PC-9 (cell line): ENCODE measurements at regions not wholly inside any gene's neighbourhood (a gene's known extent, or its start where the extent isn't known, plus 50 kb on each side); places are given as distances from the start of the nearest gene placed in this dataset.

Experiments
- BruUV-seq: library from RNA; stranded (reverse); fragments of 400-500 nt; replicated peaks from 2 replicates; lab custom pipeline; 2021; lab: Mats Ljungman, UMichigan
- CTCF ChIA-PET: fragments of 300-600 bp; sonication (Branson Sonifier 250); formaldehyde crosslinking; loops from one replicate; lab custom pipeline; 2022; ENCODE audit warnings: antibody characterized with exemption; lab: Charles Lee
- POLR2A ChIA-PET: fragments of 300-600 bp; sonication (Branson Sonifier 250); formaldehyde crosslinking; loops from one replicate; lab custom pipeline; 2022; ENCODE audit warnings: antibody characterized with exemption; ENCODE audit not compliant: unreplicated experiment; lab: Charles Lee
- DNase-seq, 2 experiments: peaks; one replicate each; pipeline versions ENCODE4 v3.0.0 to v3.0.0-alpha.2; 2015 to 2022; ENCODE audit warnings: mixed read lengths in 1 of 2
- H2AFZ ChIP-seq: fragments of 200-600 bp; sonication (generic); 2 replicates; pipeline ENCODE4 v1.8.1; 2017; ENCODE audit warnings: antibody characterized with exemption
- H3F3A ChIP-seq: fragments of 200-600 bp; sonication (generic); 2 replicates; pipeline ENCODE4 v1.8.1; 2017; ENCODE audit warnings: antibody characterized with exemption, mild to moderate bottlenecking, low read depth; ENCODE audit not compliant: insufficient read depth
- H3K27ac ChIP-seq: fragments of 200-600 bp; sonication (generic); 2 replicates; pipeline ENCODE4 v1.6.1; 2016; ENCODE audit warnings: mixed run types
- H3K27me3 ChIP-seq: fragments of 200-600 bp; sonication (generic); 2 replicates; pipeline ENCODE4 v1.6.1; 2016; ENCODE audit warnings: low read depth, mixed run types; ENCODE audit not compliant: insufficient read depth
- H3K36me3 ChIP-seq: fragments of 200-600 bp; sonication (generic); 2 replicates; pipeline ENCODE4 v1.6.1; 2016; ENCODE audit warnings: low read depth, mixed run types
- H3K4me1 ChIP-seq: fragments of 200-600 bp; sonication (generic); replicated peaks from 2 replicates; pipeline ENCODE4 v1.6.1; 2016; ENCODE audit warnings: mixed run types; ENCODE audit not compliant: insufficient read depth
- H3K4me2 ChIP-seq: fragments of 200-600 bp; sonication (generic); 2 replicates; pipeline ENCODE4 v1.6.1; 2017; ENCODE audit warnings: mixed run types
- H3K4me3 ChIP-seq: fragments of 200-600 bp; sonication (generic); 2 replicates; pipeline ENCODE4 v1.6.1; 2016; ENCODE audit warnings: mixed run types
- H3K79me2 ChIP-seq: fragments of 200-600 bp; sonication (generic); 2 replicates; pipeline ENCODE4 v1.6.1; 2017; ENCODE audit warnings: low read depth, mixed run types
- H3K9me2 ChIP-seq: fragments of 200-600 bp; sonication (generic); 2 replicates; pipeline ENCODE4 v1.8.1; 2017; ENCODE audit warnings: mild to moderate bottlenecking; ENCODE audit not compliant: insufficient read depth
- H3K9me3 ChIP-seq: fragments of 200-600 bp; sonication (generic); 2 replicates; pipeline ENCODE4 v1.8.1; 2016; ENCODE audit warnings: low read depth; ENCODE audit not compliant: insufficient read depth
- H4K20me1 ChIP-seq: fragments of 200-600 bp; sonication (generic); 2 replicates; pipeline ENCODE4 v1.8.1; 2017; ENCODE audit not compliant: insufficient read depth
- CTCF ChIP-seq: fragments of 200-600 bp; sonication (generic); conservative IDR thresholded peaks from 2 replicates; pipeline ENCODE4 v1.6.1; 2017; ENCODE audit warnings: mixed run types, antibody characterized with exemption, mild to moderate bottlenecking, moderate library complexity
- EZH2 ChIP-seq: fragments of 200-600 bp; sonication (generic); IDR thresholded peaks from 2 replicates; pipeline ENCODE4 v1.8.0; 2017; ENCODE audit warnings: antibody characterized with exemption, low read depth
- intact Hi-C: fragments of 100-400 bp; cut with micrococcal nuclease; formaldehyde crosslinking; loops from one replicate; pipeline ENCODE4 v1.10.0; 2022; ENCODE audit not compliant: unreplicated experiment

DNA sequence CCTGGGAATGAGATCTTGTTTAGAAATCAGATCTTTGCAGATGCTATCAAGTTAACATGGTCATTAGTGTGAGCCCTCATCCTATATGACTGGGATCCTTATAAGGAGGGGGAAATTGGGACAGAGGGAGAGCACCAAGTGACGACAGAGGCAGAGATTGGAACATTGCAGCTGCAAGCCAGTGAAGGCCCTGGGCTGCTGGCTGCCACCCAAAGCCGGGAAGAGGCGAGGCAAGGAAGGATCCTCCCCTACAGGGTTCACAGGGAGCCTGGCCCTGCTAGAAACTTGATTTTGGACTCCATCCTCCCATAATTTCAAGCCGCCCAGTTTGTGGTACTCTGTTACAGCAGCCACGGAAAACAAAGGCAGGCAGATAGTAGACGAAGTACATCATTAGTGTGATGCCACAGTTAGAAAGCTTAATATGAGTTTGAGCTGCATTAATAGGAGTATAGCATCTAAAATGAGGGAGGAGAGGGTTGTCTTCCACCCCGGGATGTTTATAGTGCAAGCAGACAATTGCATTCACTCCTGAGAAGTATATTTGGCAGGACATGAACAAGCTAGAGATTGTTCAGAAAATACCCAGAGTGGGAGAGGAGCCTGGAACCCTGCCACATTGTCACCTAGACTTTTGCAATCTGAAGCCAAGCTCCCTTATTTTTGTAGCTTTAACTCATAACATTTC, 56.8 kb upstream of the CLMP start:
- Histone ChIP-seq H3K4me3 (no peak overlapping the region), H3K27ac (no peak overlapping the region), H3K36me3 (no peaks in the 10 kb centered on the region), H3K9me2 (no peaks in the 10 kb centered on the region), H3F3A (no peaks in the 10 kb centered on the region; the same call in 1 of the 2 replicates), H4K20me1 (no peaks in the 10 kb centered on the region), H3K9me3 (no peaks in the 10 kb centered on the region), H3K27me3 (no peaks in the 10 kb centered on the region), H3K4me1 (peaks cover 18% of the 10 kb centered on the region), H2AFZ (no peak overlapping the region), H3K79me2 (no peaks in the 10 kb centered on the region), H3K4me2 (no peak overlapping the region)
- BruUV-seq, result no TSS peak
- DNase-seq, result no peak
- CTCF ChIA-PET, result interaction anchor here (0.6 to 1.2 kb wide), 4 partner anchors 9 to 149 kb away, joined by 3 to 7 read pairs (median 3); no protein-coding TSS in a partner anchor
- TF ChIP-seq CTCF, result no peak
- no peak for TF ChIP-seq EZH2
- POLR2A ChIA-PET, result no interaction called here
- intact Hi-C loops, result no loop called here

DNA sequence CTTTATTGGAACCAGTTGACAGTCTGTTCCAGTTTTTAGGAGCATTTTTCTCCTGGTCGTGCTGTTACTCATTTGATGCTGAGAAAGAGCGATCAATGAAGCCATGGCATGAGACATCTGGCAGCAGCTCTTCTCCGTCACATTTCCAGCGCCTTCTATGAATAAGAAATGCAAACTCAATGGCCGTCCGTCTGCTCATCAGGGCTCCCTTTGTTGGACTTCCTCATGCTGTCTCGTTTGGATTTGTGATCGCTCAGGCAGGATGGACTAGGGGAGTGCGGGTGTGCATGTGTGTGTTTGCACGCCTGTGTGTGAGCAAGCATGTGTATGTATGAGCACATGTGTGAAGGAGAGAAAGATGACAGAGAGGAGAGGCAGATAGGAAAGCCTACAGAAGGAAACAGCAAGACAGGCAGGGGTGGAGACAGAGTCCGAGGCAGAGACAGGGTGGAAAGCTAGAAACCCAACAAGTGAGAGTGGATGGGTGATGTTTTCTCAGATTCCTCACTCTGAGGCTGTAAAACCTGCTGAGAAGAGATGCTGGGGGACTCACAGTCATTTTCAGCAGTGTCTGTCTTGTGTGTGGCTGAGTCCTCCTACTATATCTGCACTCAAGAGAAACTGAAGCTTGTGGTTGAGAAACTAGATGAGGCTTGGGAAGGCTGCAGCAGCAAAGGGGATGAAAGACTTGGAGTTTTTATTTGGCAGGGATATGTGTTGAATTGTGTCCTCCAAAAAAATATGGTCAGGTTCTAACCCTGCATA, 56.0 kb upstream of the CLMP start:
- no peak for DNase-seq
- no peak overlapping the region for H2AFZ ChIP-seq
- no peaks in the 10 kb centered on the region for H3K79me2 ChIP-seq
- peaks cover 18% of the 10 kb centered on the region for H3K4me1 ChIP-seq
- H3K4me2 ChIP-seq, result no peak overlapping the region
- no peaks in the 10 kb centered on the region; the same call in 1 of the 2 replicates for H3F3A ChIP-seq
- POLR2A ChIA-PET, result no interaction called here
- intact Hi-C loops, result no loop called here
- H3K4me3 ChIP-seq, result no peak overlapping the region
- no peak overlapping the region for H3K27ac ChIP-seq
- H3K9me3 ChIP-seq, result no peaks in the 10 kb centered on the region
- TF ChIP-seq CTCF, result no peak
- no peak for TF ChIP-seq EZH2
- H3K36me3 ChIP-seq, result no peaks in the 10 kb centered on the region
- no TSS peak for BruUV-seq
- H3K27me3 ChIP-seq, result no peaks in the 10 kb centered on the region
- CTCF ChIA-PET, result interaction anchor here (1.2 to 1.6 kb wide), 2 partner anchors 10 to 148 kb away, joined by 3 to 4 read pairs; no protein-coding TSS in a partner anchor
- H4K20me1 ChIP-seq, result no peaks in the 10 kb centered on the region
- H3K9me2 ChIP-seq, result no peaks in the 10 kb centered on the region

GRCh38 chr11:123249354-123249753, 54.3 kb upstream of the CLMP start:
- ChIA-PET POLR2A (interaction anchor here (0.6 kb wide), 1 partner anchor 12 kb away, joined by 10 read pairs; no protein-coding TSS in a partner anchor), CTCF (interaction anchor here (0.6 to 1.6 kb wide), 4 partner anchors 12 to 225 kb away, joined by 3 to 12 read pairs (median 5); no protein-coding TSS in a partner anchor)
- H4K20me1 ChIP-seq, result no peaks in the 10 kb centered on the region
- H3K27ac ChIP-seq, result no peak overlapping the region
- DNase-seq, result peak in 1 of 2 experiments; percentile 63
- no peaks in the 10 kb centered on the region for H3K9me2 ChIP-seq
- intact Hi-C loops, result loop anchor here (5.0 kb wide), 1 partner anchor 387 kb away; no protein-coding TSS in a partner anchor
- H3K4me2 ChIP-seq, result peak overlapping the region; percentile 13; the same call in 1 of the 2 replicates
- no peak overlapping the region for H3K4me3 ChIP-seq
- BruUV-seq, result no TSS peak
- no peaks in the 10 kb centered on the region; the same call in 1 of the 2 replicates for H3F3A ChIP-seq
- H3K4me1 ChIP-seq, result peaks cover 18% of the 10 kb centered on the region
- H3K36me3 ChIP-seq, result no peaks in the 10 kb centered on the region
- H3K9me3 ChIP-seq, result no peaks in the 10 kb centered on the region
- H3K27me3 ChIP-seq, result no peaks in the 10 kb centered on the region
- H2AFZ ChIP-seq, result no peak overlapping the region
- H3K79me2 ChIP-seq, result no peaks in the 10 kb centered on the region
- TF ChIP-seq CTCF (no peak), EZH2 (no peak)
